ENCODE measurements at regions not wholly inside any gene's neighbourhood (a gene's known extent, or its start where the extent isn't known, plus 50 kb on each side); places are given as distances from the start of the nearest gene placed in this dataset.

- DNase-seq (ENCODE audit: insufficient read length, low spot score) = no peak
- TF ChIP-seq POLR2A (IDR thresholded peaks at IDR 0.05; ENCODE audit: low read depth, low read length) = no peak
- FAIRE-seq = no peak
Measured at GRCh38 chr9:29208670-29209069, 1635.4 kb upstream of the C9orf72 start.

GRCh38 chr9:29209748-29210291 is 1636.5 kb upstream of the C9orf72 start:
- DNase-seq (ENCODE audit: insufficient read length, low spot score) = no peak
- FAIRE-seq = no peak
- no peak for TF ChIP-seq POLR2A (IDR thresholded peaks at IDR 0.05; ENCODE audit: low read depth, low read length)

- DNase-seq (ENCODE audit: insufficient read length, low spot score) = no peak
- no peak for FAIRE-seq
- TF ChIP-seq POLR2A (IDR thresholded peaks at IDR 0.05; ENCODE audit: low read depth, low read length) = no peak
Measured at GRCh38 chr9:29211003-29211579, 1637.8 kb upstream of the C9orf72 start.

- FAIRE-seq = peak; percentile 66
- TF ChIP-seq POLR2A (IDR thresholded peaks at IDR 0.05; ENCODE audit: low read depth, low read length) = no peak
- peak; percentile 82 for DNase-seq (ENCODE audit: insufficient read length, low spot score)
Measured at GRCh38 chr9:29211580-29212396, 1638.5 kb upstream of the C9orf72 start.

- FAIRE-seq (peak; percentile 57), DNase-seq (ENCODE audit: insufficient read length, low spot score) (peak; percentile 49)
- TF ChIP-seq POLR2A (IDR thresholded peaks at IDR 0.05; ENCODE audit: low read depth, low read length) = no peak
Measured at GRCh38 chr9:29212397-29213387, 1639.4 kb upstream of the C9orf72 start.

- FAIRE-seq = no peak
- no peak for TF ChIP-seq POLR2A (IDR thresholded peaks at IDR 0.05; ENCODE audit: low read depth, low read length)
- no peak for DNase-seq (ENCODE audit: insufficient read length, low spot score)
Measured at GRCh38 chr9:29213417-29214153, 1640.3 kb upstream of the C9orf72 start, which contains the start of gene LINGO2. LINGO2 (minus strand) TSS chr9:29213601.

GRCh38 chr9:29214154-29214689 is 1640.9 kb upstream of the C9orf72 start:
- DNase-seq (ENCODE audit: insufficient read length, low spot score) (no peak), FAIRE-seq (no peak)
- no peak for TF ChIP-seq POLR2A (IDR thresholded peaks at IDR 0.05; ENCODE audit: low read depth, low read length)

- TF ChIP-seq POLR2A (IDR thresholded peaks at IDR 0.05; ENCODE audit: low read depth, low read length) = no peak
- DNase-seq (ENCODE audit: insufficient read length, low spot score) (no peak), FAIRE-seq (no peak)
Measured at GRCh38 chr9:29214690-29215253, 1641.5 kb upstream of the C9orf72 start.

- FAIRE-seq (no peak), DNase-seq (ENCODE audit: insufficient read length, low spot score) (no peak)
- no peak for TF ChIP-seq POLR2A (IDR thresholded peaks at IDR 0.05; ENCODE audit: low read depth, low read length)
Measured at GRCh38 chr9:29217966-29218365, 1644.7 kb upstream of the C9orf72 start.

- FAIRE-seq (no peak), DNase-seq (ENCODE audit: insufficient read length, low spot score) (no peak)
- no peak for TF ChIP-seq POLR2A (IDR thresholded peaks at IDR 0.05; ENCODE audit: low read depth, low read length)
Measured at GRCh38 chr9:29220596-29221251, 1647.4 kb upstream of the C9orf72 start.

GRCh38 chr9:29228558-29228957 is 1655.3 kb upstream of the C9orf72 start:
- FAIRE-seq = no peak
- TF ChIP-seq POLR2A (IDR thresholded peaks at IDR 0.05; ENCODE audit: low read depth, low read length) = no peak
- no peak for DNase-seq (ENCODE audit: insufficient read length, low spot score)

GRCh38 chr9:29230931-29231330 is 1657.7 kb upstream of the C9orf72 start:
- FAIRE-seq (no peak), DNase-seq (ENCODE audit: insufficient read length, low spot score) (no peak)
- TF ChIP-seq POLR2A (IDR thresholded peaks at IDR 0.05; ENCODE audit: low read depth, low read length) = no peak

Measured in H54 (cell line).